ENCODE measurements at regions not wholly inside any gene's neighbourhood (a gene's known extent, or its start where the extent isn't known, plus 50 kb on each side); places are given as distances from the start of the nearest gene placed in this dataset.

DNA sequence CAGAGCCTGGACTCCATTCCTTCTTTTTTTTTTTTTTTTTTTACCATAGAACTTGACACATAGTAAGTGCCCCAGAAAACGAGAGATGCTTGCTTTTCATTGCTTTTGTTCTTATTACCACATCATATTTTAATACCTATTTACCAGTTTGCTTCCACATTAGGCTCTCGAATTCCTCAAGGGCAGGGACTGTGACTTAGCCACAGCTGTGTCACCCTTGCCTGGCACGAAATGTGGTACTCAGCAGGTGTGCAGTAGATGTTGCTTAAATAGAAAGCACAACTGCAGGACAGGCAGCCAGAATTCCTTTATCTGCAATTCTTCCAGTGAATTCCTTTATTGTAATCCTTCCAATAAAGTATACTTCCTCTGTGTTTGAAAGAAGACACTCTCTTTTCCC, 393.0 kb downstream of the HAPSTR1 start:
- no peak for DNase-seq

DNA sequence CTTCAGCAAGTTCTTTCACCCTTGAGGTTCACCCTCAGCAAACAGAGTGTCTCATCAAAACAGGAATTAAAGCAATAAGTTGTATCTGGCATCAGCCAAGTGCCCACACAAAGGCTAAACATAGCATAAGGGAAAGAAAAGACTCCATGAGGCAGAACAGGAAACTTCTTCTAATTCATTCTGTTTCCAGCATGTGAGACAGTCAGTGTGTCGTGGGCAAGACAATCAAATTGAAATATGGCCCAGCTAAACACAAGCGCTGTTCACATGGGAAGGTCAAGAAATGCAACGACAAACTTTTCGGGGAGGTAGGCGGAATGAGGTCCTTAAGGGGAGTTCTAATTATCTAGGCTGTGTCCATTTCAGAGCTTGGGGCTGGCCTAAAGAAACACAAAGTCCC, 393.4 kb downstream of the HAPSTR1 start:
- DNase-seq, result no peak

DNA sequence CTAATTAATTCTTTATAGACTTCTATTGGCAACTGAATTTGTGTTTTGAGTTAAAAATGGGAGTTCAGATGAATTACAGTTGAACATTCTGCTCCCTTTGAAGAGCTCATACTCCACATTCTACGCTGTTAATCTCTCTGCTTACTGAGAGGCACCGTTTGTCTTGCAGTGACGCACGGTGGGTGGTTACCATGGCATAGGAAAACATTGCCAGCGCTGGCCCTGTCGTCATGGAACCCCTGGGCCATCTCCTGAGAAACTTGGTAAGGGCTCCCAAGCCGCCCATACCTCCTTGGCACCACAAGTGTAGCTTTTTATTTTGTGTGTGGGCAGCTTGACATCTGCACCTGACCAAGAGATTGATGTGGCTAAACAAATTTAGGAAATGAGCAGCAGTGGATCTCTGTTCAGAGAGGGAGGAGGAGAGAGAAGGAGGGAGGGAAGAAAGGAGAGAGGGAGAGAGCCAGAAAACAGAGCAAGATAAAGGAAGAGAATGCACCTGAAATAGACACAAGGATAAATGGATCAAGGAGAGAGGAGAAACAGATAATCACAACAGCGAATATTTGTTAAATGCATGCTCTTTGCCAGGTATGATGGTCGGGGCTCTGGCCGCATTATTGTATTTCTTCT, 398.5 kb downstream of the HAPSTR1 start:
- peak; percentile 33 for DNase-seq

DNA sequence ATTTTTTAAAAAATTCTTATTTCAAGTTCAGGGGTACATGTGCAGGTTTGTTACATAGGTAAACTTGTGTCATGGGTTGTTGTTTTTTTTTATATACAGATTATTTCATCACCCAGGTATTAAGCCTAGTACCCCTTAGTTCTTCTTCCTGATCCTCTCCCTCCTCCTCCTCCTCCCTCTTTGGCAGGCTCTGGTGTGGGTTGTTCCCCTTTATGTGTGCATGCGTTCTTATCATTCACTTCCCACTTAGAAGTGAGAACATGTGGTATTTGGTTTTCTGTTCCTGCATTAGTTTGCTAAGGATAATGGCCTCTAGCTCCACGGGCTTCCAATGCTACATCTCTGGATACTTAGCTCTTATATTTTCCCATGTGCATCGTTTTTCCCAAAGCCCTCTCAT, 404.4 kb downstream of the HAPSTR1 start:
- DNase-seq, result no peak

DNA sequence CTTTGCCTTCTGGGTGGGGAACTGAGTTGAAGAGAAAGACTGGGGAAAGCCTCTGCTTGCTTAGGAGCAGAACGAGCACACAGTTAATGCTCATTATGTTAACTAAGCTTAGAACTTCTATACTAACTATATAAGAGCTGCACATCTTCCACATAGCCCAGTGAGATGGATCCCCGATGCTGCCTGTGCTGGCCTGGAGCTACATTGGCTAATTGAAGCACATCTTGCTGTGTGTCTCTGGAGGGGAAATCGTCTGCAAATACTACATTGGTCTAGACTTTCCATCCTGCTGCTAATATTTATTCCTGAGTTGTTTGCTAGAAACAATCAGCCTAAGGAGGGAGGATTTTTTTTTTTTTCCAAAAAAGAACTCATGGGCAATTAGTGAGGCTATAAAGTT, 406.3 kb downstream of the HAPSTR1 start:
- DNase-seq, result no peak

DNA sequence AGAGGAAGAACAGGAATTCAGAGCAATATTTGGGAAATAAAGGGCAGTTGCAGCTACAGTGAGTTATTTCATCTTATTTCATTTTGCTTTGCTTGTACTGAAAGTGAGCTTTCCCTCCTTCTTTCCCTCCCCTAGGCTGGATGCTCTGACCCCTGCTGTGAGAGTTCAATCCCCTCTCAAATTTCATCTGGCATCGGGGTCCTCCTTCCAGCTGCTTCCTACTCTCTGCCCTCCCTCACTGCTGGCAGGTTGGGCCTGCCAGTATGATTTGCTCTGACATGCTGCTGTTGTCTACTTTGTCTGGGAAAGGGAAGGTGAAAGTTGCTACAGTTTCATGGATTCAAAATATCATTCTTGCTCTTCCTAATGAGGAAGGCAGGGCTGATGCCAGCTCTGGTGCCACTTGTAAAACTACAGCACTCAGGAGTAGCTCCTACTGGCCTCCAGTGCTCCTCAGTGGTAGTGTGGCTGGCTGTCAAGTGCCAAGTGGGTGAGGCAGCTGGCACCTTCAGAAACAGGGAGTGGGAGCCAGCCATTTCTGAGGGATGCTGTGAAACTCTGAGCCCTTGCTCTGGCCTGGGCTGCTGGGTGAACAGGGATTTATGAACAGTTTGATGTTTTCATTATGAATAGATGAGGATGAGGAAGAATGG, 408.6 kb downstream of the HAPSTR1 start:
- no peak for DNase-seq

DNA sequence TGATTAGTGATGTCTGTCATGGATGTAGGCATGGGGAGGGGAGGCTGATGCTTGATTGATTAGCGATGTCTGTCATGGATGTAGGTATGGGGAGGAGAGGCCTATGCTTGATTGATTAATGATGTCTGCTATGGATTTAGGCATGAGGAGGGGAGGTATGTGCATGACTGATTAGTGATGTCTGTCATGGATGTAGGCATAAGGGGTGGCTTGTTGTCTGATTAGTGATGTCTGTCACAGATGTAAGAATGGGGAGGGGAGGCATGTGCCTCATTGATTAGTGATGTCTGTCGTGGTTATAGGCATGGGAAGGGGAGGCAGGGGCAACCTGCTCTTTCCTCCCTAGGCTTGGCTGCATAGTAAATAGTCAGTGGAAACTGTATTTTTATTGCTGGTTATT, 409.4 kb downstream of the HAPSTR1 start:
- no peak for DNase-seq

DNA sequence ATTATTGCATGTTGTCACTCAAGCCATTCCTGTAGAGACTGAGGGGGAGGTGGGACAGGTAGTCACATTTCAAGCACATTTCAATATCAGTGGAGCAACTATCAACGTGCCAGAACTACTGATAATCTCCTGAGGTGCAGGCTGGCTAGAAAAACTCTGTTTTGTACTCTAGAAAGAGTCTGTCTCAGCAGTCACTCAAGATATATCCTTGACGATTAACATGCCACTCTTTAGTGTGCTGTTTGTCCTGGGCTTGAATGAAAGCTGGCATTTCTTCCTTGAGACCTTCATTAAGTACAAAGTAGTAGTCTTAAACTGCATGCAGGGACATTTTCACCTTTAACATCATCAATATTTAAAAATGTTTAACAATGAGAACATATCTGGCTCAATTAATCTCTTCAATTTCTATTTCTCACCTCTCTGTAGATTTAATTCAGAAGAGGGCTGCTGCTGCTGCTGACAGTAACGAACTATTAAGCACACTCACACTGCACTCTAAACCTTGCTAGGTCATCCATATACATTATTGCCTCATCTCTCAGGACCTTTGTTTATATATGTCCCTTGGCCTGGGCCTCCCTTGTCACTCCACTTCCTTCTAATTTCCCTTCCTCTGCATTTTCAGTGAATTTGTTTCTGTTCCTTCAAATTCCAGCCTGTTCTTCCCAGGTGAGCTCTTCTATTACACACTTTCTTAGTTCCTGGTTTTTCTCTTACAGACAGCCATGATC, 412.0 kb downstream of the HAPSTR1 start:
- peak; percentile 18 for DNase-seq

DNA sequence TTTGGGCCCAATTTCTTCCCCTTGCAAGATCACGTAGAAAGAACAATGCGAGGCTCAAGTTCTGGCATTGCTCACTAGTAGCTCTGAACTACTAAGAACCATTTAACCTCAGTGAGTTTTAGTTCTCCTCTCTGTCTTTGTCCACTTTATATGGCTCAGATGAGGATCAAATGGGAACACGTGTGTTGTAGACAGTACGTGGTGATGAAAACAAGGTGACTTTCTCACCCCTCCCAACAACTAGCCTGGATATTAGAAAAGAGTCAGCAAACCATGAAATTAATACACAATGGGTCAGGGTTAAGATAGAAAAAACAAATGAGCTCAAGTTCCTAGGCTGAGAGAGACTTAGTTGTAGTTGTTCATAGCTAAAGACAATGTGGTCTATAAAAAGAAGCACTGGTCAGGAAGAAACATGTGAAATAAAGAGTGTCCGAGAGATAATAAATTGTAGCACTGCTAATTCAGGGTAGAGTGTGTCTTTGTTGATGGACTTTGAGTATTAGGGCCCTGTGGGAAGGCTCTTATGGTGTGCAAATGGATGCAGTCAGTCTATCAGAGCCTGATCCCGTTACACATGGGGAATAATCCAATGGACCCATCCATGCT, 417.0 kb downstream of the HAPSTR1 start:
- no peak for DNase-seq

DNA sequence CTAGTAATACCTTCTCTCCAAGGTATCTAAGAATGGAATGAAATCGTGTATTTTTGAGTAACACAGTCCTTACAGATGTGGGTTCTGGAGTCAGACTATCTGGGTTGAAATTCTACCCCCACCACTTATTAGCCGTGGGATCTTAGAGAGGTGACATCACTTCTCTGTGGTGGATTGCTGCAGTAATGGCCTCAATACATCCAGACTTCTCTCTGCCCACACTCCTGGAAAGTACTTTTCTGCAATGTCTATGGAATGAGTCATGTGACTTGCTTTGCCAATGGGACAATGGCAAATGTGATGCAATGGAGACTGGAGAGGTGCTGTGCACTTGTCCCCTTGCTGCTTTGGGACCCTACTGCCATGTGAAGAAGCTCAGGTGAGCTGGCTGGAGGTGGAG, 418.2 kb downstream of the HAPSTR1 start:
- no peak for DNase-seq

DNA sequence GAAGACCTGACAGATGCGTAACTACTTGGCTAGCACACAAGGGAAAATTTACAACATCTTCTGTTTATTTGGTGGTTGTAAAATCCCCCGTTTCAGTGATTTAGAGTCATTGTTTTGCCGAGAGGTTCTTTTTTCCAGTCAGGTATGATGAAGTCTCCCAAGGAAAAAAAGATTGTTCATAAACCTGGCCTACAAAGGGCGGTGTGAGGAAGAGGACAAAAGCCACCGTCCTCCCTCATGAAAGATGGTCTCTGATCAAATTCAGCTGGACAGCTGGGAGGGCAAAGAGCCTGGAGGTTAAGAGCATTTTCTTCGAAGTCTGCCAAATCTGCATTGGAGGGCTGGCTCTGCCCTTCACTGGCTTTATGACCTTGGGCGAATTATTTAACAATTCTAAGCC, 419.9 kb downstream of the HAPSTR1 start:
- DNase-seq, result no peak

DNA sequence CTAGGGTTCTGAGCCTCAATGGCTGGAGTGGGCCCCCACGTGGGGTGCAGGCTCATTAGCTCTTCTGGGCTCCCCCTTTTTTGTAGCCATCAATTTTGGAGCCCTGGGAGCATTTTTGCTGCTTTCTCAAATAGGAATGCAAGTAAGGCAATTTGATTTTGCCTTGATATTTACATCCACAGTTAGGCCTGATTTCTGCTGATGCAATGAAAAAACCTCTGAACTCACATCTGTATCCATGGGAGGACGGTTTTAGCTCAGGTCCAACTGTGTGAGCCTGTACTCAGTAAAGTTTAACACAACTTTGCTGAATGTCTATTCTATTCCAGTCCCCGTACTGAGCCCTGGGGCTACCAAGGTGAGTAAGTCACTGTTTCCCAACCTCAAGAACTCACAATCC, 425.0 kb downstream of the HAPSTR1 start:
- no peak for DNase-seq

DNA sequence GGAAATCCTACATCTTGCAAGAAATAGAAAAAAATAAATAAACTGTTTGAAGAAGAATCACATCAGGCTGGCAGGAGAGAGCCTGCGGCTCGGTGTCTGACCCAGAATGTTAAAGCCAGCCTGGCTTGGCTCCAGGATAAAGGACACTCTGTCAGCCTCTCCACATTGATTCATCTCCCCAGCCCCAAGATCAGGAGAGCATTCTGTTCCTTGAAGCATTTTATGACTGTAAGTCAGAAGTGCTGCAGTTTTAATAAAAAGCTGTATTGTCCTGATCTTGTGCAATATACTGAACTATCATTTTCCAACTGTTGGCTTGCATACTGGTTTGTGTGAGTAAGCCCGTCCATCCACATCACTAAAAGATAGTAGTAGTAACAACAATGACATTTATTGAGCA, 426.6 kb downstream of the HAPSTR1 start:
- no peak for DNase-seq

DNA sequence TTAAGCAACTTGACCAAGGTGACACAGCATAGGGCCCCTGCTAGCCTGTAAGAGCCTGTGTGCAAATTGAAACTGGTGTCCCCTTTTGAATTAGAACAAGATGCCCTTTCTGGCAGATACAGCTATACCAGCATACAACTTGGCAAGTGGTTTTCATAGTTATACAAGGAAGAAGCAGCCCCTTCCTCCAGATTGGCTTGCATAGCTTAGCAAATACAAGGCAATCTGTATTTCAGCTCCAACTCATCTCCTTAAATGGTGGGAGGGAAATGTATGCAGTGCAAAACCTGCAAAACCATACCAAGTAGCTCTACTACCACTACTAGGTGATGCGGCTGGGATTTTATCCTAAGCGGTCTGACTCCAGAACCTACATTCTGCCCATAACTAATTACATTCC, 427.1 kb downstream of the HAPSTR1 start:
- no peak for DNase-seq

DNA sequence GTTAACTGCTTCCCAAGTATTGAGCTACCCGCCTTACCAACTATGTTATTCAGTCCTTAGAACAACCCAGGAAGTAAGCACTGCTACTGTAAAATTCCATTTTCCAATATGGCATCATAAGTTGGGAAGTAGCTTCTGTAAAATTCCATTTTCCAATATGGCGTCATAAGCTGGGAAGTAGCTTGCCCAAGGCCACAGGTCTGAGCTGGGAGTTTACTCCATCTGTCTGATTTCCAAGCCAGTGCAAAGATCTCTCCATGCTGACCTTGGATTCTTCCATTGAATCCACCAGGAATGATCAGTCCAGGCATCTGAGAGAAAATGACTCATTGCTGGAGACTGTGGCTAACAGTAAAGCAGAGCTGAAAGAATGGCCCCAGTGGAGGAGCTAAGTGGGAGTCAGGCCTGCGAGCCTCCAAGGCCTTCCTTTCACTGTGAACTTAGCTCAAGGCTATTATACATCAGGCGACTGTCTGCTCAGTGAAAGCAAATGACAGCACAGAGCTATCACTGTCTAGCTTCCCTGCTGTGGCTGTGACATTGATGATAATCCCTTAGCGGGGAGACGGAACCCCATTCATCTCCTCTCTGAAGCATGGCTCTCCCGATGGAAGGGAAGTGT, 430.4 kb downstream of the HAPSTR1 start:
- DNase-seq, result no peak

DNA sequence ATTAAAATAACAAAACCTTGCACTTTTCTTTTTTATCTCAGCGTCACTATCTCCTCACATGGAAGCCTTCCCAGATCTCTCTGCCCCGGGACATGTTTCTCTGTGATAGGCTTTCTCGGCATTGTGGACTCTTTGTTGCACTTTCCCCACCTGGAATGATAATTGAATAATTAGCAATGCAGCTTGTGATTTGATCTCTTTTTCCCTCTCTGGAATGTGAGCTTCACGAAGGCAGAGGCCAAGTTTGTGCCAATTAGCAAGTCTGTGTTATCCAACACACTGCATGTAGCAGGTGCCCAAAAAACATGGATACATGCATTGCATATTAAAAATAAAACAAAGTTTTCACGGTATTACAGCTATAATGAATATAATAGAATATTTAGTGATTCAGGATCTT, 431.2 kb downstream of the HAPSTR1 start:
- no peak for DNase-seq

DNA sequence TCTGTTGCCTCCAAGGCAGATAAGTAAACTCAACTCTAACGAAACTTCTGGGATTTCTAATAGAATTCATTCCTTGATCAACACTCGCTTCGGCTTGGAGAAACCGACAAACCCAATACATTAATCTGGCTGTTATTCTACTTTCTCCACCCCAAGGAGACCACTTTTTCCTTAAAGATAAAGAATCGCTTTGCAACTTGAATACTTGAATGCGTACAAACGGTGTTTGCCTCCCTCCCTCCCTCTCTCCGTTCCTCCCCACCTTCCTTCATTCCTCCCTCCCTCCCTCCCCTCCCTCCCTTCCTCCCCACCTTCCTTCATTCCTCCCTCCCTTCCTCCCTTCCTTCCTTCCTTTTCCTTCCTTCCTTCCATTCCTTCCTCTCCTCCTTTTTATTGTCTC, 432.6 kb downstream of the HAPSTR1 start:
- no peak for DNase-seq

DNA sequence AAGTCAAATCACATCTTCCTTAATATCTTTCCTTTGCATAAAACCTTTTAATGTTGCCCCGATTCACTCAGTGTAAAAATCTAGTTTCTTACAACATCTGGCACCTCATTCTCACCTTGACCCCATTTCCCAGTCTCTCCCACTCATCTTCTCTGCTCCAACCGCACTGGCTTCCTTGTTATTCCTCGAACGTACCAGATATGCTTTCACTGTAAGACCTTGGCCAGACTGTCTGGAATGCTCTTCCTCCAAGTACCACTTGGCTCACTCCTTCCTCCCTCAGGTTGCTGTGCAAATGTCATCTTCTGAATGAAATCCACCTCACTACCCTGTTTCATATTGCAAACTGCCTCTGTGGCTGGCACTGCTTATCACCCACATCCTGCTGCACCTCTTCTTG, 433.6 kb downstream of the HAPSTR1 start:
- no peak for DNase-seq

DNA sequence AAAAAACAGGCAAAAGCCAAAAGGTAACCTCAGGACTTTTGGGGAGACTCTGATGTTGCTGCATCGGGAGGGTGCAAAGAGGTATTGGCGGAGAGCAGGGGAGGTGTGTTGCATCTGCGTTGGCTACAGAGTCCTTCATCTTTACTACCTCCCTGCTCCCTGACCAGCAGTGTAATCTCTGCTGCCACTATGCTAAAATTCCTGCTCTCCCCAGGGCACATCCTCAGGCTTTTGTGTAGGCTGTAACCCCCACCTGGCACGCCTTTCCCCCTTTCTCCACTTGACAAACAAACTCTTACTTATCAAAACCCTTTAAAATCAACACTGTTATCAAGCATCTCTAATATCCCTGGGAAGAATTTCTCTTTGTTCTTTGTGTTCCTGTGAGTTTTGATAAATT, 435.3 kb downstream of the HAPSTR1 start:
- no peak for DNase-seq

DNA sequence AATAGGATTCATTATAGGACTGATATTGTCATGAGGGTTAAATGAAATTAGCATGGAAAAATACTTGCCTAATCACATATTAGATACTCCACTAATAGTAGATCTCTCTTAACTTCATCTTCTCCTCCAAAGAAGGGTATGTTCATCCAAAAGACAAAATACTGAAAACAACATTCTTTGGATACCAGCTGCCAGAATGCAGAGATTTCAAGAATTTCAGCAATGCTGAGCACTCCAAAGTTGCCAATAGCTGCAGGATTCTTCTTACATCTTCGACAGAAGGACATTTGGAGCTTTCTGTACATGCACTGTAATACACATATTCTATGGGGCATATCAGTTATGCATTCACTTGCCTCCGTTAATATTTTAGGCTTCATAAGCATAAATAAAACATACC, 436.5 kb downstream of the HAPSTR1 start:
- DNase-seq, result no peak

DNA sequence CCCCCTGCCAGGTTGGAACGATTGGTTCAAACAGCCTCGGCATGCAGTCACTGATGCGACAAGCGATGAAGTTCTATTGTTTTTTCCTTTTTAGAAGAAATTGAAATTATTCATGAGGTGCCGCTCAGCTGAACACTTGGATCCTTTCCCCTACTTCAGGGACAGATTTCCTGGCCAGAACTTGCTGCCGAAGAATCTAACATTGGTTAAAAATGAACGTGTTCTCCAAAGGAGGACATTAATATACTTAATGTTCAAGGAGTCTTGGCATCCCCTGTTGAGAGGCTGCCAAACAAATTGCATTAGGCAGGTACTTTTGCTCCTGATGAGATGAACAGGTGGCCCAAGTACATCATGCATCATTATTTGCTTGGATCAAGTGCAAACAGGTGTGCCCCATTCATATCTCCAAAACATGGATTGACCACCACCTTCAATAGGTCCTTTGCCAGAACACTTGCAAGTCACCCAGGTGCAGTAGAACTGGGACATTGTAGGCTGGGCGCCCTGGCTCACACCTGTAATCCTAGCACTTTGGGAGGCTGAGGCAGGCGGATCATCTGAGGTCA, 437.2 kb downstream of the HAPSTR1 start:
- DNase-seq, result peak; percentile 23

DNA sequence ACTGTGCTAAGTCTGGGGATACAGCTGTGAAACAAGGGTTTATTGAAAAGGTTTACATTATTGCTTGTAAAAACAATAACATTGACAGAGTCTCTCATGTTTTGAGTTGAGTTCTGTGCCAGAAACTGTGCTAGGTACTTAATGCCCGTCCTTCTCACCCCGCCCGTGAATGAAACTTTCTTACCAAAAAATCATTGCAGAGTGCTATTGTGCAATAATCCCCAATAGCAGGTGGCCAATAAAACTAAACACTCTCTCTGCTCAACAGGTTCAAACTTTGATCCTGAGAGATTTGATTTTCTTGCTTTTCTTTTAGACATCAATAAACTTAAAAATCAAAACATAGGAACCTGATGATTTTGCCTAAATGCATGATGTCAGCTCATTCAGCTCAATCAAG, 441.6 kb downstream of the HAPSTR1 start:
- no peak for DNase-seq

DNA sequence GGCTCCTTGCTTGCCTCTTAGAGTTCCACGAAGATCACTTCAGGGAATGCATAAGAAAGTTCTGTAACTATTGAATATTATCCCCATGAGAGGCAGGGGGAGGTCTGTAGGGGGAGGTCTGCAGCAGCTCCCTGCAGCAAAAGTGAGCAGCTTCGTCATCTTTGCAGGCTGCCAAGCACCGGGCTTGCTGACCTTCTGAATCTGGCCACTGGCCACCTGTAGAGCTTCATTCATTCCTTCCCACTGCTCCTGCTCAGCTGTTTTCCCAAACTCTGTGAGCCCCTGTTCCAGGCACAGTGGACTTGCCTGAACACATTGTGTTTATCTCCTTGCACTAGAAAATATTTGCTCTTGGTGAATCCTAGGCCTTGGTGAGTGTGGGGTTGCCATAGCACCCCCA, 443.3 kb downstream of the HAPSTR1 start:
- no peak for DNase-seq
